Trophoblast cell (in vitro differentiated cells and primary cell): ENCODE measurements at regions not wholly inside any gene's neighbourhood (a gene's known extent, or its start where the extent isn't known, plus 50 kb on each side); places are given as distances from the start of the nearest gene placed in this dataset.
A peak's percentile ranks its signal among the peaks of the same experiment; 100 is the strongest.

Experiments
- DNase-seq, 2 donors: peaks; one replicate each; pipeline ENCODE4 v3.0.0-alpha.2; 2016
- H2AFZ ChIP-seq: 2 replicates; pipeline ENCODE4 v1.6.1; 2013; ENCODE audit warnings: low read length, moderate library complexity, mild to moderate bottlenecking; ENCODE audit not compliant: insufficient read depth, poor library complexity
- H2AK5ac ChIP-seq: 2 replicates; pipeline ENCODE4 v1.6.1; 2013; ENCODE audit warnings: mild to moderate bottlenecking, low read length
- H2BK120ac ChIP-seq: 2 replicates; pipeline ENCODE4 v1.6.1; 2013; ENCODE audit warnings: low read length, mild to moderate bottlenecking, moderate library complexity; ENCODE audit not compliant: insufficient read depth, poor library complexity
- H2BK12ac ChIP-seq: 2 replicates; pipeline ENCODE4 v1.6.1; 2013; ENCODE audit warnings: mild to moderate bottlenecking, low read length, moderate library complexity
- H2BK5ac ChIP-seq: 2 replicates; pipeline ENCODE4 v1.6.1; 2013; ENCODE audit warnings: low read length, low read depth, moderate library complexity, mild to moderate bottlenecking; ENCODE audit not compliant: poor library complexity
- H3K14ac ChIP-seq: 2 replicates; pipeline ENCODE4 v1.6.1; 2013; ENCODE audit warnings: mild to moderate bottlenecking, low read length
- H3K18ac ChIP-seq: 2 replicates; pipeline ENCODE4 v1.6.1; 2013; ENCODE audit warnings: mild to moderate bottlenecking, low read length
- H3K23ac ChIP-seq: 2 replicates; pipeline ENCODE4 v1.6.1; 2013; ENCODE audit warnings: low read length
- H3K27ac ChIP-seq: 2 replicates; pipeline ENCODE4 v1.5.1; 2013; ENCODE audit warnings: low read depth, mild to moderate bottlenecking, inconsistent platforms, low read length, moderate library complexity
- H3K27me3 ChIP-seq: 2 replicates; pipeline ENCODE4 v1.6.1; 2013; ENCODE audit warnings: inconsistent platforms, mild to moderate bottlenecking, low read length, moderate library complexity; ENCODE audit not compliant: insufficient read depth
- H3K36me3 ChIP-seq, 2 experiments: 1 replicate in 1 of 2; 2 replicates in 1 of 2; pipeline ENCODE4 v1.6.1; 2013; ENCODE audit warnings: low read length in 2 of 2, mild to moderate bottlenecking in 2 of 2, moderate library complexity in 1 of 2; ENCODE audit not compliant: insufficient read depth in 2 of 2, control insufficient read depth in 1 of 2
- H3K4ac ChIP-seq: 2 replicates; pipeline ENCODE4 v1.6.1; 2013; ENCODE audit warnings: low read depth, mild to moderate bottlenecking, low read length, moderate library complexity
- H3K4me1 ChIP-seq, 2 experiments: 1 replicate in 1 of 2; 2 replicates in 1 of 2; pipeline ENCODE4 v1.6.1; 2013; ENCODE audit warnings: low read length in 2 of 2, mild to moderate bottlenecking in 2 of 2, moderate library complexity in 1 of 2; ENCODE audit not compliant: insufficient read depth in 2 of 2, control insufficient read depth in 1 of 2
- H3K4me2 ChIP-seq: 2 replicates; pipeline ENCODE4 v1.6.1; 2013; ENCODE audit warnings: inconsistent platforms, mild to moderate bottlenecking, low read length, moderate library complexity
- H3K4me3 ChIP-seq: 2 replicates; pipeline ENCODE4 v1.5.1; 2013; ENCODE audit warnings: mild to moderate bottlenecking, low read depth, low read length, inconsistent platforms
- H3K79me1 ChIP-seq: one replicate; pipeline ENCODE4 v1.6.1; 2013; ENCODE audit warnings: low read length
- H3K79me2 ChIP-seq: 2 replicates; pipeline ENCODE4 v1.6.1; 2013; ENCODE audit warnings: low read length, mild to moderate bottlenecking; ENCODE audit not compliant: control insufficient read depth, insufficient read depth, poor library complexity
- H3K9ac ChIP-seq: 2 replicates; pipeline ENCODE4 v1.6.1; 2013; ENCODE audit warnings: mild to moderate bottlenecking, low read length
- H3K9me3 ChIP-seq: 2 replicates; pipeline ENCODE4 v1.6.1; 2013; ENCODE audit warnings: low read depth, mild to moderate bottlenecking, control low read depth, inconsistent platforms, low read length; ENCODE audit not compliant: insufficient read depth
- H4K12ac ChIP-seq: 2 replicates; pipeline ENCODE4 v1.6.1; 2013; ENCODE audit warnings: low read depth, mild to moderate bottlenecking, low read length, moderate library complexity
- H4K8ac ChIP-seq: 2 replicates; pipeline ENCODE4 v1.6.1; 2013; ENCODE audit warnings: low read depth, mild to moderate bottlenecking, low read length, moderate library complexity
- H4K91ac ChIP-seq: one replicate; pipeline ENCODE4 v1.6.1; 2013; ENCODE audit warnings: low read depth, mild to moderate bottlenecking, low read length, moderate library complexity
- WGBS: extraction: QIAGEN DNeasy Blood & Tissue Kit; methylation state at CpG from one replicate; pipeline ENCODE4 v1.1.7; 2013; ENCODE audit warnings: missing lambda C conversion rate; ENCODE audit not compliant: insufficient read length, insufficient coverage; ENCODE audit errors: extremely low coverage; 5-methylcytosine and 5-hydroxymethylcytosine counted together

DNA sequence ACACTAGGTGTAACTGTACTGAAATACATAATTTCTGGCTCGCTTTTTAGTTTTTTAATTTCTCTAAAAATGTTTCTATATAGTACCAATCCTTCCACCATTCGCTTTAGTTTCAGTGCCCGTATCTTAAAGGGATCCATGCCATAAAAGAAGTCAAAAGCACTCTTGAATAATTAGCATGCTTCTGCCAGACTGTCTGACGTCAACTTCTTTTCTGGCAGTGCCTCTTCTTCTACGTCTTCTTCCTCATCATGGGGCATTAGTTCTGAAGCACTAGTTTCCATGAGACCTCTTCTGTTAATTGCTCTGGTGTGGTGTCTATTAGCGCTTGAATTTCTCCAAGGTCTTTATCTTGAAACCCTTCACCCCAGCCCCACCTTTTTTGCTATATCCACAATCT is 93.8 kb upstream of the DOCK9 start:
- no peak overlapping the region for H2BK5ac ChIP-seq
- no peak overlapping the region for H3K23ac ChIP-seq
- H3K9ac ChIP-seq, result no peak overlapping the region
- no peak overlapping the region for H2AK5ac ChIP-seq
- H3K9me3 ChIP-seq, result no peaks in the 10 kb centered on the region
- H3K14ac ChIP-seq, result no peak overlapping the region
- no peaks in the 10 kb centered on the region for H3K27me3 ChIP-seq
- peaks cover 12% of the 10 kb centered on the region for H3K79me1 ChIP-seq
- peak in 1 of 2 donors; percentile 66 for DNase-seq
- H2BK120ac ChIP-seq, result no peak overlapping the region
- H3K4me2 ChIP-seq, result no peak overlapping the region
- H3K4me3 ChIP-seq, result no peak overlapping the region
- no peak overlapping the region for H4K8ac ChIP-seq
- H3K4ac ChIP-seq, result no peak overlapping the region
- H3K79me2 ChIP-seq, result no peaks in the 10 kb centered on the region
- H2BK12ac ChIP-seq, result peak overlapping the region; percentile 95
- no peak overlapping the region for H4K12ac ChIP-seq
- peaks cover 1 to 3% of the 10 kb centered on the region in 2 experiments for H3K36me3 ChIP-seq
- H3K27ac ChIP-seq, result no peak overlapping the region
- peaks cover 13 to 28% of the 10 kb centered on the region in 2 experiments for H3K4me1 ChIP-seq
- H3K18ac ChIP-seq, result no peak overlapping the region
- H2AFZ ChIP-seq, result no peak overlapping the region
- H4K91ac ChIP-seq, result no peak overlapping the region
- WGBS, result no CpG with 5 or more reads among the region's 6 CpGs

DNA sequence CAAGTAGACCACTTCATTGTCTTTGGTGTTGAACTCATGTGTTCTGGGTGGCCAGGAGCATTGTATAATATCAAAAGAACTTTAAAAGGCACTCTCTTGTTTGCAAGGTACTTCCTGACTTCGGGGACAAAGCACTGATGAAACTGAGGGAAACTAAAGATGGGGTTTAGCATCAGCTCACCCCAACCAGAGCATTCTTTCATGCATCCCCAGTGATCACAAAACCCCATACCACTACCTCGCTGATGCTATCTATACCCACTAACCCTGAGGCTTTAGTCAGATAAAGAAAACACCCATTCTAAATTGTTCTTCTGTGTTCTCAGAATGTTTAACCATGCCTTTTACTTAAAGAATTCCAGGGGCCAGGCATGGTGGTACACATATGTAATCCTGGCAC is 94.5 kb upstream of the DOCK9 start:
- no peak overlapping the region for H3K4me2 ChIP-seq
- no peaks in the 10 kb centered on the region for H3K9me3 ChIP-seq
- no peak overlapping the region for H2AK5ac ChIP-seq
- H3K79me2 ChIP-seq, result no peaks in the 10 kb centered on the region
- H2AFZ ChIP-seq, result no peak overlapping the region
- H4K12ac ChIP-seq, result no peak overlapping the region
- peak overlapping the region; percentile 64 for H2BK120ac ChIP-seq
- H3K4me1 ChIP-seq, result peaks cover 11 to 23% of the 10 kb centered on the region in 2 experiments
- no peak overlapping the region for H3K14ac ChIP-seq
- no peaks in the 10 kb centered on the region for H3K27me3 ChIP-seq
- H3K18ac ChIP-seq, result peak overlapping the region; percentile 73
- H2BK12ac ChIP-seq, result no peak overlapping the region
- peak overlapping the region; percentile 13 for H4K8ac ChIP-seq
- H3K9ac ChIP-seq, result no peak overlapping the region
- H3K79me1 ChIP-seq, result peaks cover 9% of the 10 kb centered on the region
- H3K4me3 ChIP-seq, result no peak overlapping the region
- H2BK5ac ChIP-seq, result peak overlapping the region; percentile 6
- peak overlapping the region; percentile 59 for H3K27ac ChIP-seq
- H3K36me3 ChIP-seq, result peaks cover 3 to 4% of the 10 kb centered on the region in 2 experiments
- WGBS, result no CpG with 5 or more reads among the region's 2 CpGs
- no peak overlapping the region for H4K91ac ChIP-seq
- no peak overlapping the region for H3K4ac ChIP-seq
- DNase-seq, result peak in 1 of 2 donors; percentile 11
- no peak overlapping the region for H3K23ac ChIP-seq

DNA sequence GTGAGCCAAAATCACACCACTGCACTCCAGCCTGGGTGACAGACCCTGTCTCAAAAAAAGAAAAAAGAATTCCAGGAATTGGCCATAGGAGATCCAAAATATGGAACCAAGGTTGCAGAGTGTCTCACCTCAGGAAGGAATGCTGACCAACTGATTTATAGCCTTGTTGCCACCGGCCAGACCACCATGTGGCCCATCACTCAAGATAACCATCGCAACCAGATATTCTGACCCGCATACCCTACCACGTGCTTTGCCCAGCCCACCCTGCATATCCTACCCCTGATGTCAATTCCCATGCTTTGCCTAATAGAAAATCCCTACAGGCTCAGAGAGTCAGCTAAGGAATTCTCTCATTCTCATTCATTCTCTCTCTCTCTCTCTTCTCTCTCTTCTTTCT is 95.1 kb upstream of the DOCK9 start:
- Histone ChIP-seq H3K36me3 (peaks cover 3 to 6% of the 10 kb centered on the region in 2 experiments), H2AFZ (no peak overlapping the region), H3K9me3 (no peaks in the 10 kb centered on the region), H3K18ac (no peak overlapping the region), H3K4ac (no peak overlapping the region), H3K27me3 (no peaks in the 10 kb centered on the region), H3K4me3 (no peak overlapping the region), H3K27ac (peak overlapping the region; percentile 62), H2BK12ac (no peak overlapping the region), H3K79me1 (peaks cover 10% of the 10 kb centered on the region), H4K8ac (no peak overlapping the region), H3K23ac (no peak overlapping the region), H3K14ac (no peak overlapping the region), H2BK5ac (peak overlapping the region; percentile 6), H4K12ac (no peak overlapping the region), H2BK120ac (peak overlapping the region; percentile 64), H3K79me2 (peaks cover 3% of the 10 kb centered on the region), H3K9ac (no peak overlapping the region), H4K91ac (no peak overlapping the region), H3K4me2 (no peak overlapping the region), H3K4me1 (peaks cover 8 to 19% of the 10 kb centered on the region in 2 experiments), H2AK5ac (no peak overlapping the region)
- DNase-seq, result peak; percentile 93 to 97
- no CpG with 5 or more reads among the region's 4 CpGs for WGBS

DNA sequence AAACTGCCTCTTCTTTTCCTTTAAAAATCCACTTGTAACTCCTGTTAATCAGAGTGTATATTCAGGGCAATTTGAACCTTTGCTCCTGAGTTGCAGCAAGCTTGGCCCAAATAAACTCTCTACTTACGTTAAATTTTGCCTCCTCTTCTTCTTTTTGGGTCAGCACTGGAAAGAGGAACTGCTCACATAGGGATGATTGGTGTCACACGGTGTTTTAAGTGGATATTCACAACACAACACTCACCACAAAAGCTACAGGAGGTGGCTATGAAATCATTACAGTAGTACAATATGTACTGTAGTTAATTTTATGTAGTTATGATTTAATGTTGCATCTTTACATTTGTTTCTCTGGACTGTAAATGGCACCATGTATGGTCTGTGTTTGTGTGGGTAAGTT is 96.8 kb upstream of the DOCK9 start:
- H4K12ac ChIP-seq, result no peak overlapping the region
- no peaks in the 10 kb centered on the region for H3K27me3 ChIP-seq
- H3K9ac ChIP-seq, result no peak overlapping the region
- WGBS, result no CpG with 5 or more reads among the region's 2 CpGs
- H3K4me1 ChIP-seq, result peaks cover 10 to 26% of the 10 kb centered on the region in 2 experiments
- peak overlapping the region; percentile 50 for H2BK5ac ChIP-seq
- no peak overlapping the region for H4K91ac ChIP-seq
- H3K36me3 ChIP-seq, result peaks cover 3 to 6% of the 10 kb centered on the region in 2 experiments
- no peak overlapping the region for H2BK120ac ChIP-seq
- H3K18ac ChIP-seq, result no peak overlapping the region
- H2AK5ac ChIP-seq, result no peak overlapping the region
- H3K79me1 ChIP-seq, result peaks cover 15% of the 10 kb centered on the region
- DNase-seq, result no peak
- H3K4ac ChIP-seq, result no peak overlapping the region
- H3K27ac ChIP-seq, result peak overlapping the region; percentile 79
- no peak overlapping the region for H3K4me2 ChIP-seq
- H3K23ac ChIP-seq, result no peak overlapping the region
- H4K8ac ChIP-seq, result no peak overlapping the region
- peaks cover 3% of the 10 kb centered on the region for H3K79me2 ChIP-seq
- H2BK12ac ChIP-seq, result no peak overlapping the region
- H2AFZ ChIP-seq, result no peak overlapping the region
- no peak overlapping the region for H3K14ac ChIP-seq
- no peak overlapping the region for H3K4me3 ChIP-seq
- H3K9me3 ChIP-seq, result no peaks in the 10 kb centered on the region
